ENCODE measurements at regions not wholly inside any gene's neighbourhood (a gene's known extent, or its start where the extent isn't known, plus 50 kb on each side); places are given as distances from the start of the nearest gene placed in this dataset.

GRCh38 chr18:55876254-55876653 is 288.3 kb upstream of the TCF4 start:
- no peak for TF ChIP-seq POLR2A (IDR thresholded peaks at IDR 0.05)
- no peak for TF ChIP-seq CTCF (IDR thresholded peaks at IDR 0.05)
